ENCODE measurements at regions not wholly inside any gene's neighbourhood (a gene's known extent, or its start where the extent isn't known, plus 50 kb on each side); places are given as distances from the start of the nearest gene placed in this dataset.

- no peak for DNase-seq
Observed at GRCh38 chr2:5315041-5315440, 377.1 kb upstream of the SOX11 start.

GRCh38 chr2:5315512-5315911, 376.7 kb upstream of the SOX11 start:
- DNase-seq: no peak

- no peak for DNase-seq
Observed at GRCh38 chr2:5316001-5316490, 376.1 kb upstream of the SOX11 start.

- DNase-seq: no peak
Observed at GRCh38 chr2:5319493-5319892, 372.7 kb upstream of the SOX11 start.

GRCh38 chr2:5322396-5322795, 369.8 kb upstream of the SOX11 start:
- DNase-seq: no peak

- no peak for DNase-seq
Observed at GRCh38 chr2:5325523-5325922, 366.7 kb upstream of the SOX11 start.

- DNase-seq: no peak
Observed at GRCh38 chr2:5328826-5329225, 363.4 kb upstream of the SOX11 start.

- DNase-seq: no peak
Observed at GRCh38 chr2:5329763-5330162, 362.4 kb upstream of the SOX11 start.

GRCh38 chr2:5330961-5331360, 361.2 kb upstream of the SOX11 start:
- DNase-seq: no peak

GRCh38 chr2:5332925-5333324, 359.3 kb upstream of the SOX11 start:
- DNase-seq: no peak

GRCh38 chr2:5339473-5339872, 352.7 kb upstream of the SOX11 start:
- DNase-seq: no peak

- DNase-seq: no peak
Observed at GRCh38 chr2:5343785-5344335, 348.3 kb upstream of the SOX11 start.

GRCh38 chr2:5352286-5352685, 339.9 kb upstream of the SOX11 start:
- no peak for DNase-seq

GRCh38 chr2:5353565-5353964, 338.6 kb upstream of the SOX11 start:
- DNase-seq: no peak

GRCh38 chr2:5359397-5359796, 332.8 kb upstream of the SOX11 start:
- DNase-seq: no peak

- DNase-seq: no peak
Observed at GRCh38 chr2:5360081-5360480, 332.1 kb upstream of the SOX11 start.

GRCh38 chr2:5364361-5364760, 327.8 kb upstream of the SOX11 start:
- no peak for DNase-seq

- no peak for DNase-seq
Observed at GRCh38 chr2:5365871-5366461, 326.2 kb upstream of the SOX11 start.

- DNase-seq: no peak
Observed at GRCh38 chr2:5367321-5367720, 324.9 kb upstream of the SOX11 start.

GRCh38 chr2:5368263-5368662, 323.9 kb upstream of the SOX11 start:
- DNase-seq: no peak

- DNase-seq: no peak
Observed at GRCh38 chr2:5369510-5369909, 322.7 kb upstream of the SOX11 start.

GRCh38 chr2:5370158-5370557, 322.0 kb upstream of the SOX11 start:
- no peak for DNase-seq

- no peak for DNase-seq
Observed at GRCh38 chr2:5372141-5372540, 320.0 kb upstream of the SOX11 start.

- no peak for DNase-seq
Observed at GRCh38 chr2:5373200-5373599, 319.0 kb upstream of the SOX11 start.

- DNase-seq: no peak
Observed at GRCh38 chr2:5374762-5375161, 317.4 kb upstream of the SOX11 start.

All from Kasumi-1 (cell line).